Stimulated activated memory B cell treated with anti-CD40 and anti-IgM and Interleukin-4, amounts not matched to agents 10 μg/mL and 1 μg/mL and 100 μg/mL, for 72 hours (primary cell): ENCODE measurements at regions not wholly inside any gene's neighbourhood (a gene's known extent, or its start where the extent isn't known, plus 50 kb on each side); places are given as distances from the start of the nearest gene placed in this dataset.

Experiments
- ATAC-seq: fragments of 150-1000 bp; cut with Tn5 transposase; 2 replicates; pipeline ENCODE4 v1.10.0; 2021
- H3K27ac Mint-ChIP-seq: one replicate; pipeline ENCODE4 v1.8.0; 2022; ENCODE audit warnings: mild to moderate bottlenecking, mixed read lengths
- H3K27me3 Mint-ChIP-seq: one replicate; pipeline ENCODE4 v1.8.0; 2022; ENCODE audit warnings: mixed read lengths
- H3K36me3 Mint-ChIP-seq: one replicate; pipeline ENCODE4 v1.8.0; 2022; ENCODE audit warnings: mixed read lengths
- H3K4me1 Mint-ChIP-seq: one replicate; pipeline ENCODE4 v1.8.0; 2022; ENCODE audit warnings: mixed read lengths
- H3K4me3 Mint-ChIP-seq: one replicate; pipeline ENCODE4 v1.8.0; 2022; ENCODE audit warnings: mild to moderate bottlenecking, moderate library complexity, mixed read lengths
- H3K9me3 Mint-ChIP-seq: one replicate; pipeline ENCODE4 v1.8.0; 2022; ENCODE audit warnings: mixed read lengths

GRCh38 chr11:91967691-91968045 is 256.9 kb upstream of the FAT3 start:
- H3K4me3 Mint-ChIP-seq = no peak overlapping the region
- peaks cover 18% of the 10 kb centered on the region for H3K9me3 Mint-ChIP-seq
- no peaks in the 10 kb centered on the region for H3K27me3 Mint-ChIP-seq
- no peak overlapping the region for H3K27ac Mint-ChIP-seq
- ATAC-seq = no peak
- no peaks in the 10 kb centered on the region for H3K36me3 Mint-ChIP-seq
- H3K4me1 Mint-ChIP-seq = no peaks in the 10 kb centered on the region

DNA sequence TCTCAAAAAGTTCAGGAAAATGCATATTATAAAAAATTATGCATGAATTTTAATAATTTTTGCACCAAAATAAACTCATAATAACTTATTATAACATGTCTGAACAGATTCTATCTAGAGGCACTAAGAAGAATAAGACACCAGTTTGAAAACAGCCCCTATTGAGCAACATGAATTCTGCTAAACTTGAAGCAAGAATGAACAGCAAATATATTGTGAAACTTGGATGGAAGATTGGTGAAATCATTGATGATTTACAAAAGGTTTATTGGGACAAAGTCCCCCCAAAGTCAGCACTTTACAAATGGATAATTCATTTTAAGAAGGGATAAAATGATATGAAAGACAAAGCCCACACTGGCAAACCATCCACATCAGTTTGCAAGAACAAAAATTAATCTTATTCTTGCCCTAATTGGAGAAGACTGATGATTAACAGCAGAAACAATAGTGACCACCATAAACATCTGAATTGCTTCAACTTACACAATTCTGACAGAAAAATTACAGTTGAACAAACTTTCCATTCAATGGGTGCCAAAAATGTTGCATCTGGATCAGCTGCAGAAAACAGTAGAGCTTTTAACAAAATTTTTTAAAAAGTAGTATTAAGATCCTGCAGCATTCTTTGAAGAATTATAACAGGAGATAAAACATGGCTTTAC is 257.5 kb upstream of the FAT3 start:
- no peak overlapping the region for H3K4me3 Mint-ChIP-seq
- no peaks in the 10 kb centered on the region for H3K4me1 Mint-ChIP-seq
- H3K27ac Mint-ChIP-seq = no peak overlapping the region
- no peak for ATAC-seq
- H3K27me3 Mint-ChIP-seq = no peaks in the 10 kb centered on the region
- H3K9me3 Mint-ChIP-seq = peaks cover 17% of the 10 kb centered on the region
- no peaks in the 10 kb centered on the region for H3K36me3 Mint-ChIP-seq

GRCh38 chr11:91966368-91966767 is 258.2 kb upstream of the FAT3 start:
- Mint-ChIP-seq H3K4me1 (no peaks in the 10 kb centered on the region), H3K36me3 (no peaks in the 10 kb centered on the region), H3K27me3 (no peaks in the 10 kb centered on the region), H3K9me3 (peaks cover 12% of the 10 kb centered on the region), H3K27ac (no peak overlapping the region), H3K4me3 (no peak overlapping the region)
- no peak for ATAC-seq

DNA sequence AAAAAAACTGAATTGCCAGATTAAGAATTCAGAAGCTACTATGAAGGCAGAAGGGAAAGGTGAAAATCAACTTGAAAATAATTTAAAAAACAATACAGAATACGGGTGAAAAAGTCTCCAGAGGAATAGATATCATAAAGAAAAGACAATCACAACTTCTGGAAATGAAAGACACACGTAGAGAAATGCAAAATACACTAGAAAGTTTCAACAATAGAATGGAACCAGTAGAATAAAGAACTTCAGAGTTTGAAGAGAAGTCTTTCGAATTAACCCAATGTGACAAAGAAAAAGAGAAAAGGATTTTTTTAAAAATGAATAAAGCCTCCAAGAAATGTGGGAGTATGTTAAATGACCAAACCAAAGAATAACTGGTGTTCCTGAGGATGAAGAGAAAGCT is 263.8 kb upstream of the FAT3 start:
- Mint-ChIP-seq H3K27me3 (no peaks in the 10 kb centered on the region), H3K4me3 (no peak overlapping the region), H3K27ac (no peak overlapping the region), H3K4me1 (no peaks in the 10 kb centered on the region), H3K9me3 (peaks cover 29% of the 10 kb centered on the region), H3K36me3 (no peaks in the 10 kb centered on the region)
- ATAC-seq = no peak

- no peak for ATAC-seq
- Mint-ChIP-seq H3K9me3 (peaks cover 24% of the 10 kb centered on the region), H3K4me3 (no peak overlapping the region), H3K27ac (no peak overlapping the region), H3K27me3 (no peaks in the 10 kb centered on the region), H3K36me3 (no peaks in the 10 kb centered on the region), H3K4me1 (no peaks in the 10 kb centered on the region)
Measured at GRCh38 chr11:91959411-91959810, 265.2 kb upstream of the FAT3 start.

DNA sequence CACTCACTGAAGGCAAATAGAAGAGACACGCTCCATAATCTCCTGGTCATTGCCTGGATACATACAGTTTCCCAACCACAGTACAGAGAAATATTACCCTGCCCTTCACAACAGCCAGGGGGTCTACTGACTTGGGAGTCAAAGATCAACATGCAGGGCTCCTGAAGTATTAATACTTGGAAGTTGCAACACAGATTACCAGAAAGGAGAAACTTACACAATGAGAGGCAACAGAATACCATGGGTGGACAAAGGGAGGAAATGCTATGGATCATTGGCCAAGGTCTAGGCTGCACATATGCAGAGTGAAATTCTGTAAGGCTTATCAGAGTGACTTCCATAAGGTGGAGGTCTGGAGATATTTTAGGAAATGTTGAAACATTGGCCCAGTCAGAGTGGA is 267.9 kb upstream of the FAT3 start:
- no peak overlapping the region for H3K4me3 Mint-ChIP-seq
- ATAC-seq = no peak
- no peaks in the 10 kb centered on the region for H3K36me3 Mint-ChIP-seq
- H3K9me3 Mint-ChIP-seq = peaks cover 19% of the 10 kb centered on the region
- no peak overlapping the region for H3K27ac Mint-ChIP-seq
- no peaks in the 10 kb centered on the region for H3K27me3 Mint-ChIP-seq
- no peaks in the 10 kb centered on the region for H3K4me1 Mint-ChIP-seq

GRCh38 chr11:91955206-91955605 is 269.4 kb upstream of the FAT3 start:
- H3K4me3 Mint-ChIP-seq = no peak overlapping the region
- H3K4me1 Mint-ChIP-seq = no peaks in the 10 kb centered on the region
- H3K27me3 Mint-ChIP-seq = no peaks in the 10 kb centered on the region
- no peak for ATAC-seq
- no peaks in the 10 kb centered on the region for H3K36me3 Mint-ChIP-seq
- peaks cover 14% of the 10 kb centered on the region for H3K9me3 Mint-ChIP-seq
- no peak overlapping the region for H3K27ac Mint-ChIP-seq

DNA sequence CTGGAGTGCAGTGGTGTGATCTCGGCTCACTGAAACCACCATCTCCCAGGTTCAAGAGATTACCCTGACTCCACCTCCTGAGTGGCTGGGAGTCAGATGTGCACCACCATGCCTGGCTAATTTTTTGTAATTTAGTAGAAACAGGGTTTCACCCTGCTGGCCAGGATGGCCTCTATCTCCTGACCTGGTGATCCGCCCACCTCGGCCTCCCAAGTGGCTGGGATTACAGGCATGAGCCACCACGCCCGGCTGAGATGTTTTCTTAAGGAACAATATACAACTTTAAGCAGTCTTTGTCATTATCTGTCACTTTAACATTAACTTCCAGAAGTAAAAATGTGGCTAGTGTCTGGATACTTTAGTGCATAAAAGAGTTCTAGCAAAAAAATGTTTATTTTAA is 272.6 kb upstream of the FAT3 start:
- Mint-ChIP-seq H3K4me1 (no peaks in the 10 kb centered on the region), H3K4me3 (no peak overlapping the region), H3K27ac (no peak overlapping the region), H3K36me3 (no peaks in the 10 kb centered on the region), H3K9me3 (peaks cover 12% of the 10 kb centered on the region), H3K27me3 (no peaks in the 10 kb centered on the region)
- ATAC-seq = no peak

GRCh38 chr11:91947215-91947820 is 277.3 kb upstream of the FAT3 start:
- Mint-ChIP-seq H3K4me3 (no peak overlapping the region), H3K4me1 (no peaks in the 10 kb centered on the region), H3K27me3 (no peaks in the 10 kb centered on the region), H3K9me3 (peaks cover 14% of the 10 kb centered on the region), H3K27ac (no peak overlapping the region), H3K36me3 (no peaks in the 10 kb centered on the region)
- ATAC-seq = no peak

DNA sequence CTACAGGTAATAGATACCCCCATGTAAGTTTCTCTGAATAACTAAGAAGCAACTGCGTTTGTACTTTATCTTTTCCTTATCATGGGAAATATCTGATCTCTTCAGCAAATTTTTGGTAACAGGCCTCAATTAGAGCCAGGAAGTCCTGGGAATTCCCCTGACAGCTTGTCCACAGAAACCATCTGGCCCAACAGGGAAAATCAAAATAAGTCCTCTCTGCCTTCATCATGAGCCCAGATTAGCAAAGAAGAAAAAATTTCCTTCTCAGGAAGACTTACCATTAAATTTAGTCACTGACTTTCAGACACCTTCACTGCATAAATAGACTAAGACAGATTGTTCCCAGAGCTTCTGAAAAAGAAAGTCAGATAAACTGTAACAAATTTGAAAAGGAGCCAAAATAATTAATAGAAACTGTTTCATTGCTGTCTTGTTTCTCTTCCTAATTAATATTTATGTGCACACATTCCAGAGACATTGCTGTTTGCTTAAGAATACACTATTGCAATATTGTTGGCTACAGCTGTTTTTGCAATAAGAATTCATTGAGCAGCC is 278.1 kb upstream of the FAT3 start:
- ATAC-seq = no peak
- Mint-ChIP-seq H3K9me3 (peaks cover 14% of the 10 kb centered on the region), H3K4me3 (no peak overlapping the region), H3K4me1 (no peaks in the 10 kb centered on the region), H3K27ac (no peak overlapping the region), H3K27me3 (no peaks in the 10 kb centered on the region), H3K36me3 (no peaks in the 10 kb centered on the region)

- Mint-ChIP-seq H3K27ac (no peak overlapping the region), H3K36me3 (no peaks in the 10 kb centered on the region), H3K4me3 (no peak overlapping the region), H3K27me3 (no peaks in the 10 kb centered on the region), H3K9me3 (no peaks in the 10 kb centered on the region), H3K4me1 (no peaks in the 10 kb centered on the region)
- no peak for ATAC-seq
Measured at GRCh38 chr11:91935120-91935519, 289.5 kb upstream of the FAT3 start.

DNA sequence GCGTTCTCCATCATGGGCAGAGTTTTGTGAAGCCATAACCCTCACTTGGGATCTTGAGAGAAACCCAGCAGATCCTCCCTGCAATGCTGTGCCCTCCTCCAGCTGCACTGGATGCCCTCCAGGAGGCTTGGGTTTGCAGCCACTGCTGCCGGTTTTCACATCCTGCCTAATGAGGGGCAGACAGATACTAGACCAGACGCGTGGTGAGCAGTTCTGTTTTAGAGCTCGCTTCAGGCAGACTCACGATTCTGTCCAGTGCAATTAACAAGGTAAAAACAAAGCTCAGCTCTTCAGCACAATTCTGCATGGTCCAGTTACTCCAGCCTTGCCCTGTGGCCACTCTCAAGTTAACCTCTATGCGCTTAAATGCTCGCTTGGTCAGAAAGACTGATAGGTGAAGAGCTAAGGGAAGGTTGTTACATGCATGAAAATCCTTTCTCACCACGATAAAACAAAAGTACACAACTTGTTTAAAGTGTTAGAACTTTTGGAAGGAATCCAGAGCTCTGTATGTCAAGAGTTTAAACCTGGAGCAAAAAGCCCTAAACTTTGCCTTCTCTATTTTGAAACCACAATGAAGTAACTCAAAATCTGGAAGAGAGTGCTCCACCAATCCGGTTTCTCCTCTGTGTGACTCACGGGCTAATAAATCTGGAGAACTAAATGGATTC is 292.3 kb upstream of the FAT3 start:
- H3K27me3 Mint-ChIP-seq = no peaks in the 10 kb centered on the region

GRCh38 chr11:91927448-91927847 is 297.2 kb upstream of the FAT3 start:
- no peak for ATAC-seq
- Mint-ChIP-seq H3K27ac (no peak overlapping the region), H3K9me3 (peaks cover 9% of the 10 kb centered on the region), H3K36me3 (no peaks in the 10 kb centered on the region), H3K4me1 (no peaks in the 10 kb centered on the region), H3K27me3 (no peaks in the 10 kb centered on the region), H3K4me3 (no peak overlapping the region)

More for the DNA sequence above, 292.3 kb upstream of the FAT3 start:
- Mint-ChIP-seq H3K4me3 (no peak overlapping the region), H3K36me3 (no peaks in the 10 kb centered on the region), H3K4me1 (no peaks in the 10 kb centered on the region), H3K27ac (no peak overlapping the region), H3K9me3 (no peaks in the 10 kb centered on the region)
- ATAC-seq = no peak

GRCh38 chr11:91926965-91927364 is 297.7 kb upstream of the FAT3 start:
- Mint-ChIP-seq H3K4me3 (no peak overlapping the region), H3K4me1 (no peaks in the 10 kb centered on the region), H3K27ac (no peak overlapping the region), H3K36me3 (no peaks in the 10 kb centered on the region), H3K27me3 (no peaks in the 10 kb centered on the region), H3K9me3 (peaks cover 9% of the 10 kb centered on the region)
- no peak for ATAC-seq

DNA sequence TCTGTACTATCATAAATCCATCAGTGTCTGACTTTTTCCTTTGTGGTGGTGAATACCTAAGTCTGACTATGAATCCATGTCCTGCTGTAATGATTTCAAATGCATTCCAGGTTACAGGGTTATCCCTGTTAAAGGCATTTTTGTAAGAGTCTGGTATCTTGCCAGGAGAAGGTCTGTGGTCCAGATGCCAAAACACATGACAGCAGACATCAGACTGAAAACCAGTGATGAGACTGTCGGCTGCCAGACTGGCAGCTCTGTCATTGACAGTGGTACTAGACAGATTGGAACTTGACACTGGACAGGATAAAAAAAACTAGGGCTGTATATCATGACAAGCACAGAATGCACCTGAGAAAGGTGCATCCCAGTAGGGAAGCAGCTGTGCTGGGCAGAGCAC is 301.8 kb upstream of the FAT3 start:
- no peak overlapping the region for H3K27ac Mint-ChIP-seq
- H3K4me1 Mint-ChIP-seq = no peaks in the 10 kb centered on the region
- ATAC-seq = no peak

GRCh38 chr11:91921974-91922373 is 302.6 kb upstream of the FAT3 start:
- H3K4me1 Mint-ChIP-seq = no peaks in the 10 kb centered on the region
- no peak for ATAC-seq
- no peaks in the 10 kb centered on the region for H3K27me3 Mint-ChIP-seq
- H3K4me3 Mint-ChIP-seq = no peak overlapping the region
- H3K27ac Mint-ChIP-seq = no peak overlapping the region
- H3K36me3 Mint-ChIP-seq = no peaks in the 10 kb centered on the region
- peaks cover 12% of the 10 kb centered on the region for H3K9me3 Mint-ChIP-seq

More for the DNA sequence above, 301.8 kb upstream of the FAT3 start:
- no peaks in the 10 kb centered on the region for H3K27me3 Mint-ChIP-seq
- H3K4me3 Mint-ChIP-seq = no peak overlapping the region
- no peaks in the 10 kb centered on the region for H3K36me3 Mint-ChIP-seq
- H3K9me3 Mint-ChIP-seq = peaks cover 12% of the 10 kb centered on the region
